ENCODE measurements at regions not wholly inside any gene's neighbourhood (a gene's known extent, or its start where the extent isn't known, plus 50 kb on each side); places are given as distances from the start of the nearest gene placed in this dataset.

GRCh38 chr4:22884157-22884556 lies 191.4 kb downstream of the GBA3 start:
- TF ChIP-seq CTCF (IDR thresholded peaks at IDR 0.05; ENCODE audit: low read length) (no peak), EZH2phosphoT487 (IDR thresholded peaks at IDR 0.05; ENCODE audit: low read length) (no peak)
